ENCODE measurements at regions not wholly inside any gene's neighbourhood (a gene's known extent, or its start where the extent isn't known, plus 50 kb on each side); places are given as distances from the start of the nearest gene placed in this dataset.

DNA sequence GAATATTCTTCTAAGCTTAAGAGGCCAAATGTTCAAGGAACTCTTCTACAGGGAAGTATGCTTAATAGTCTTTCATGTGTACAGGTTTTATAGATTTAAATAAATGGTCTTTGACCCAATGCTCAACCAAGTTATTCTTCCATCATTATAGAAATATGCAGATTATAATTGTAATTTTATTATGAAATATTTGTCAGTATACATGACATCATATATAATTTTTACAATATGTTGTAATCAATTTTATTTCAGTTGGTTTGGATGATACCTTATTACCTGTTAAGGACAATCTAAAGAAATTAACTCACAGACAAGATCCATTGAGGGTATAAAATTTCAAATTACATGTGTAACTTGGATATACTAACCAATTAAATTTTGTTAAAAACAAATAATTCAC lies 1278.3 kb downstream of the SLC16A7 start:
- TF ChIP-seq, protein P1, sequence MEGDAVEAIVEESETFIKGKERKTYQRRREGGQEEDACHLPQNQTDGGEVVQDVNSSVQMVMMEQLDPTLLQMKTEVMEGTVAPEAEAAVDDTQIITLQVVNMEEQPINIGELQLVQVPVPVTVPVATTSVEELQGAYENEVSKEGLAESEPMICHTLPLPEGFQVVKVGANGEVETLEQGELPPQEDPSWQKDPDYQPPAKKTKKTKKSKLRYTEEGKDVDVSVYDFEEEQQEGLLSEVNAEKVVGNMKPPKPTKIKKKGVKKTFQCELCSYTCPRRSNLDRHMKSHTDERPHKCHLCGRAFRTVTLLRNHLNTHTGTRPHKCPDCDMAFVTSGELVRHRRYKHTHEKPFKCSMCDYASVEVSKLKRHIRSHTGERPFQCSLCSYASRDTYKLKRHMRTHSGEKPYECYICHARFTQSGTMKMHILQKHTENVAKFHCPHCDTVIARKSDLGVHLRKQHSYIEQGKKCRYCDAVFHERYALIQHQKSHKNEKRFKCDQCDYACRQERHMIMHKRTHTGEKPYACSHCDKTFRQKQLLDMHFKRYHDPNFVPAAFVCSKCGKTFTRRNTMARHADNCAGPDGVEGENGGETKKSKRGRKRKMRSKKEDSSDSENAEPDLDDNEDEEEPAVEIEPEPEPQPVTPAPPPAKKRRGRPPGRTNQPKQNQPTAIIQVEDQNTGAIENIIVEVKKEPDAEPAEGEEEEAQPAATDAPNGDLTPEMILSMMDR (IDR thresholded peaks at IDR 0.05; ENCODE audit: insufficient read depth, low read length, poor library complexity, severe bottlenecking) = no peak
- no peak for TF ChIP-seq EZH2phosphoT487 (conservative IDR thresholded peaks at IDR 0.05; ENCODE audit: low read length)
- H3K9me3 ChIP-seq (ENCODE audit: insufficient read depth, low read length) = no peaks in the 10 kb centered on the region
- H3K4me3 ChIP-seq (ENCODE audit: insufficient read depth, low read length, poor library complexity, severe bottlenecking) = no peak overlapping the region
- no peak overlapping the region for H3K4me2 ChIP-seq (ENCODE audit: low read depth, low read length, poor library complexity, severe bottlenecking)
- no peak overlapping the region for H2AFZ ChIP-seq (ENCODE audit: low read depth, low read length, severe bottlenecking)
- no peaks in the 10 kb centered on the region for H3K36me3 ChIP-seq (ENCODE audit: low read length)
- H3K27me3 ChIP-seq (ENCODE audit: low read length) = no peaks in the 10 kb centered on the region
- no peak overlapping the region for H3K27ac ChIP-seq (ENCODE audit: low read depth, low read length)
- no peaks in the 10 kb centered on the region for H3K9me2 ChIP-seq (replicated peaks; ENCODE audit: insufficient read depth, low read length)
- H3K79me2 ChIP-seq (ENCODE audit: insufficient read depth, low read length) = no peaks in the 10 kb centered on the region
- H3F3A ChIP-seq (ENCODE audit: insufficient read depth) = no peaks in the 10 kb centered on the region
- H4K20me1 ChIP-seq (ENCODE audit: low read depth, low read length) = no peaks in the 10 kb centered on the region
- H3K9ac ChIP-seq (ENCODE audit: low read length) = no peak overlapping the region

DNA sequence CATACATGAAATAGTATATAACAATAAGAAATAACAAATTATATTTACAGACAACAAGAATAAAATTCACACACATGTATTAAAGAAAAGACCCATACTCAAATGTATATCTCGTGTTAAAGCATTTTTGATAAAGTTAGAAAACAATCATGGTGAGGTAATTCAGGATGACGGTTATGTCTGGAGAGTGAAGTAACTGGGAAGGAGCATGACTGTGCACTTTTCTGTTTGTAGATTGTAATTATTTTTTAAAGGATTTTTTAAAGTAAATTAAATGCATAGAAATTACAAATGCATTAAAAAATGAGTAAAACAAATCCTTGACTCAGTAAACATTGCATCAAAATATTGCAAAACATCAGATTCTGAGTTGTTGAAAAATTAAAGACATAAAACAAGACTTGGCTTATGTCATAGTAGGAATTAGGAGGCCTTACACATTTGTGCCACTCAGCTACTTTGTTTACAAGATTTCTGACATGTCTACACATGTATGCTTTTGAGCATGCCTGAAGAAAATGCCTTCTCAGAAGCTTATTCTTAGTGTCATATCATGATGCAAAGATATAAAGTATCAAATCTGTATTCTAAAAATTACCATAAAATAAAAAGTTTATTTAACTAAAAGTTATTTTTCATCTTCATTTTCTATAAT lies 1325.1 kb downstream of the SLC16A7 start:
- no peak for TF ChIP-seq EZH2phosphoT487 (conservative IDR thresholded peaks at IDR 0.05; ENCODE audit: low read length)
- TF ChIP-seq, protein P1 (IDR thresholded peaks at IDR 0.05; ENCODE audit: insufficient read depth, low read length, poor library complexity, severe bottlenecking) = no peak
- Histone ChIP-seq H2AFZ (ENCODE audit: low read depth, low read length, severe bottlenecking) (no peak overlapping the region), H3K27me3 (ENCODE audit: low read length) (no peaks in the 10 kb centered on the region)

DNA sequence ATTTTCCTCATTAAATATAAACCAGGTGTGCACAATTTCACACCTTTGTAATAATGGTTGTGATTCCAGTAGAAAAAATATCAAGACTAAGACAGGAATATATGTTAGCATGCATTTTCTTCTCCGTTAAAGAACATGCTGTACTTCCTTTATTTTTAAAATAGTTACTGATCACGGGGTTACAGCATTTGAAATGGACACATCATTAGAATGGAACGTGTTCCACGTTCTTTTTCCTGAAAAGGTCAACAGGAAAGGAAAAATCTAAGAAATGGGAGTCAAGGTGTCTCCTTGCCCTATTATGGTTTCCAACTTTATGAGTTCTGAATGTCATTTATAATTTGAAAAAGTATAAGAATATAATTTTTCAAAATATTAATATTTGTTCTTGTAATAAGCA lies 1325.7 kb downstream of the SLC16A7 start:
- Histone ChIP-seq H3K4me2 (ENCODE audit: low read depth, low read length, poor library complexity, severe bottlenecking) (no peak overlapping the region), H3K9me2 (replicated peaks; ENCODE audit: insufficient read depth, low read length) (no peaks in the 10 kb centered on the region), H3K9me3 (ENCODE audit: insufficient read depth, low read length) (no peaks in the 10 kb centered on the region), H3K79me2 (ENCODE audit: insufficient read depth, low read length) (no peaks in the 10 kb centered on the region), H3K9ac (ENCODE audit: low read length) (no peak overlapping the region), H3K4me3 (ENCODE audit: insufficient read depth, low read length, poor library complexity, severe bottlenecking) (no peak overlapping the region), H3K27ac (ENCODE audit: low read depth, low read length) (no peak overlapping the region), H2AFZ (ENCODE audit: low read depth, low read length, severe bottlenecking) (no peak overlapping the region), H3K36me3 (ENCODE audit: low read length) (no peaks in the 10 kb centered on the region), H3K27me3 (ENCODE audit: low read length) (no peaks in the 10 kb centered on the region), H3F3A (ENCODE audit: insufficient read depth) (no peaks in the 10 kb centered on the region), H4K20me1 (ENCODE audit: low read depth, low read length) (no peaks in the 10 kb centered on the region)
- no peak for TF ChIP-seq EZH2phosphoT487 (conservative IDR thresholded peaks at IDR 0.05; ENCODE audit: low read length)
- TF ChIP-seq, protein P1 (IDR thresholded peaks at IDR 0.05; ENCODE audit: insufficient read depth, low read length, poor library complexity, severe bottlenecking) = no peak

More for the DNA sequence above, 1325.1 kb downstream of the SLC16A7 start:
- Histone ChIP-seq H3K4me2 (ENCODE audit: low read depth, low read length, poor library complexity, severe bottlenecking) (no peak overlapping the region), H3K9me3 (ENCODE audit: insufficient read depth, low read length) (no peaks in the 10 kb centered on the region), H3K27ac (ENCODE audit: low read depth, low read length) (no peak overlapping the region), H3K36me3 (ENCODE audit: low read length) (no peaks in the 10 kb centered on the region), H3K79me2 (ENCODE audit: insufficient read depth, low read length) (no peaks in the 10 kb centered on the region), H3K9me2 (replicated peaks; ENCODE audit: insufficient read depth, low read length) (no peaks in the 10 kb centered on the region), H4K20me1 (ENCODE audit: low read depth, low read length) (no peaks in the 10 kb centered on the region), H3F3A (ENCODE audit: insufficient read depth) (no peaks in the 10 kb centered on the region), H3K4me3 (ENCODE audit: insufficient read depth, low read length, poor library complexity, severe bottlenecking) (no peak overlapping the region), H3K9ac (ENCODE audit: low read length) (no peak overlapping the region)
